ENCODE measurements at regions not wholly inside any gene's neighbourhood (a gene's known extent, or its start where the extent isn't known, plus 50 kb on each side); places are given as distances from the start of the nearest gene placed in this dataset.

GRCh38 chr18:3389977-3390376 is 60.0 kb upstream of the TGIF1 start:
- TF ChIP-seq CTCF (conservative IDR thresholded peaks at IDR 0.05; ENCODE audit: low read depth, low read length) (no peak), USF2 (IDR thresholded peaks at IDR 0.05; ENCODE audit: low read depth, low read length) (no peak), MAFK (IDR thresholded peaks at IDR 0.05; ENCODE audit: low read depth, low read length) (no peak), FOS (IDR thresholded peaks at IDR 0.05; ENCODE audit: low read depth, low read length) (no peak), POLR2A (IDR thresholded peaks at IDR 0.05; ENCODE audit: low read depth, low read length) (no peak), CHD1 (IDR thresholded peaks at IDR 0.05; ENCODE audit: low read depth, low read length) (no peak), NFE2L2 (IDR thresholded peaks at IDR 0.05; ENCODE audit: low read depth, low read length) (no peak), CEBPB (IDR thresholded peaks at IDR 0.05; ENCODE audit: low read depth, low read length) (no peak), MAZ (IDR thresholded peaks at IDR 0.05; ENCODE audit: borderline replicate concordance, low read depth, low read length) (no peak), RAD21 (IDR thresholded peaks at IDR 0.05; ENCODE audit: low read length) (no peak)

Data from IMR-90 (cell line).